Inflammatory macrophage (primary cell): ENCODE measurements at regions not wholly inside any gene's neighbourhood (a gene's known extent, or its start where the extent isn't known, plus 50 kb on each side); places are given as distances from the start of the nearest gene placed in this dataset.

Experiments
- DNase-seq, 2 donors: peaks; one replicate each; pipeline ENCODE4 v3.0.0-alpha.2; 2020 to 2022

- DNase-seq = no peak
Measured at GRCh38 chr2:6301426-6301825, 564.3 kb downstream of the CMPK2 start.

GRCh38 chr2:6308986-6309385, 556.7 kb downstream of the CMPK2 start:
- DNase-seq = no peak

- no peak for DNase-seq
Measured at GRCh38 chr2:6309415-6310255, 556.1 kb downstream of the CMPK2 start.

GRCh38 chr2:6310256-6311215, 555.2 kb downstream of the CMPK2 start:
- no peak for DNase-seq

- DNase-seq = no peak
Measured at GRCh38 chr2:6312367-6312766, 553.3 kb downstream of the CMPK2 start.

- DNase-seq = no peak
Measured at GRCh38 chr2:6314218-6314960, 551.3 kb downstream of the CMPK2 start.

- no peak for DNase-seq
Measured at GRCh38 chr2:6325616-6326015, 540.1 kb downstream of the CMPK2 start.

GRCh38 chr2:6326958-6327357, 538.7 kb downstream of the CMPK2 start:
- no peak for DNase-seq

- DNase-seq = no peak
Measured at GRCh38 chr2:6336752-6337471, 528.8 kb downstream of the CMPK2 start.

GRCh38 chr2:6337472-6337820, 528.3 kb downstream of the CMPK2 start:
- no peak for DNase-seq

- DNase-seq = no peak
Measured at GRCh38 chr2:6341588-6342129, 524.0 kb downstream of the CMPK2 start.

- DNase-seq = no peak
Measured at GRCh38 chr2:6342273-6342920, 523.3 kb downstream of the CMPK2 start.

- DNase-seq = no peak
Measured at GRCh38 chr2:6343076-6343475, 522.6 kb downstream of the CMPK2 start.

GRCh38 chr2:6352247-6352646, 513.5 kb downstream of the CMPK2 start:
- DNase-seq = no peak

- DNase-seq = peak in 1 of 2 donors; percentile 2
Measured at GRCh38 chr2:6352906-6353515, 512.7 kb downstream of the CMPK2 start.

- no peak for DNase-seq
Measured at GRCh38 chr2:6353669-6354068, 512.0 kb downstream of the CMPK2 start.

- no peak for DNase-seq
Measured at GRCh38 chr2:6354546-6354945, 511.2 kb downstream of the CMPK2 start.

- no peak for DNase-seq
Measured at GRCh38 chr2:6355886-6356761, 509.6 kb downstream of the CMPK2 start.

GRCh38 chr2:6358546-6358945, 507.2 kb downstream of the CMPK2 start:
- no peak for DNase-seq

GRCh38 chr2:6358985-6359384, 506.7 kb downstream of the CMPK2 start:
- DNase-seq = no peak
